Thyroid gland (tissue), 4 donors: ENCODE measurements at regions not wholly inside any gene's neighbourhood (a gene's known extent, or its start where the extent isn't known, plus 50 kb on each side); places are given as distances from the start of the nearest gene placed in this dataset.
"Not testable (repeated sequence)": the region's sequence is repeated elsewhere in the genome, so short reads cannot be mapped to it uniquely, and the experiment has no call there.

Source experiments
- CTCF ChIP-seq, 6 experiments: fragments of 200-600 bp in 3 of 6; fragments of 450-650 bp in 3 of 6; sonication (generic) in 3 of 6; IDR thresholded peaks; one replicate each; pipeline ENCODE4 v1.5.1; 2016 to 2019; ENCODE audit warnings: antibody characterized with exemption in 6 of 6, mild to moderate bottlenecking in 2 of 6, inconsistent platforms in 1 of 6, moderate library complexity in 1 of 6
- POLR2A ChIP-seq, 2 donors: fragments of 450-650 bp; IDR thresholded peaks; one replicate each; pipeline ENCODE4 v1.6.1; 2017; ENCODE audit warnings: antibody characterized with exemption in 2 of 2, mild to moderate bottlenecking in 2 of 2, moderate library complexity in 1 of 2

- TF ChIP-seq CTCF, POLR2A (IDR thresholded peaks at IDR 0.05): not testable (repeated sequence)
Observed at GRCh38 chr5:106246044-106246745, 1424.5 kb downstream of the EFNA5 start.
